Astrocyte (in vitro differentiated cells and primary cell): ENCODE measurements at regions not wholly inside any gene's neighbourhood (a gene's known extent, or its start where the extent isn't known, plus 50 kb on each side); places are given as distances from the start of the nearest gene placed in this dataset.

Experiments used
- DNase-seq: peaks from one replicate; pipeline ENCODE4 v3.0.0-alpha.2; 2010; ENCODE audit warnings: low read depth
- FAIRE-seq: peaks from 2 replicates; lab custom pipeline; 2011; peaks lifted over from hg19 to GRCh38; lab: Jason Lieb, UNC
- H2AFZ ChIP-seq: 2 replicates; pipeline ENCODE4 v1.6.0; 2012; ENCODE audit warnings: low read depth, low read length, inconsistent platforms
- H3K27ac ChIP-seq: 2 replicates; pipeline ENCODE4 v1.5.1; 2011; ENCODE audit warnings: low read depth, low read length, inconsistent platforms
- H3K27me3 ChIP-seq: 2 replicates; pipeline ENCODE4 v1.6.0; 2011; ENCODE audit warnings: low read length, inconsistent platforms; ENCODE audit not compliant: insufficient read depth
- H3K36me3 ChIP-seq: 2 replicates; pipeline ENCODE4 v1.5.1; 2011; ENCODE audit warnings: low read length, inconsistent platforms; ENCODE audit not compliant: insufficient read depth
- H3K4me1 ChIP-seq: 2 replicates; pipeline ENCODE4 v1.5.1; 2011; ENCODE audit warnings: low read length, inconsistent platforms; ENCODE audit not compliant: insufficient read depth
- H3K4me2 ChIP-seq: 2 replicates; pipeline ENCODE4 v1.6.0; 2012; ENCODE audit warnings: low read length, inconsistent platforms
- H3K4me3 ChIP-seq: 2 replicates; pipeline ENCODE4 v1.5.1; 2011; ENCODE audit warnings: low read depth, mild to moderate bottlenecking, low read length, inconsistent platforms; ENCODE audit not compliant: insufficient read depth
- H3K79me2 ChIP-seq: 2 replicates; pipeline ENCODE4 v1.6.0; 2012; ENCODE audit warnings: mild to moderate bottlenecking, low read length, inconsistent platforms; ENCODE audit not compliant: insufficient read depth
- H3K9ac ChIP-seq: 2 replicates; pipeline ENCODE4 v1.6.0; 2012; ENCODE audit warnings: mild to moderate bottlenecking, low read length, inconsistent platforms
- H3K9me3 ChIP-seq: 2 replicates; pipeline ENCODE4 v1.5.1; 2012; ENCODE audit warnings: low read depth, mild to moderate bottlenecking, low read length, inconsistent platforms; ENCODE audit not compliant: insufficient read depth
- H4K20me1 ChIP-seq: 2 replicates; pipeline ENCODE4 v1.6.0; 2012; ENCODE audit warnings: low read length, inconsistent platforms; ENCODE audit not compliant: insufficient read depth
- H3K27ac Mint-ChIP-seq: one replicate; pipeline ENCODE4 v1.8.0; 2021; ENCODE audit warnings: mild to moderate bottlenecking, mixed read lengths; ENCODE audit not compliant: unreplicated experiment
- H3K27me3 Mint-ChIP-seq: one replicate; pipeline ENCODE4 v1.8.0; 2021; ENCODE audit warnings: low read depth, mixed read lengths; ENCODE audit not compliant: unreplicated experiment
- H3K36me3 Mint-ChIP-seq: one replicate; pipeline ENCODE4 v1.8.0; 2021; ENCODE audit warnings: low read depth, mixed read lengths; ENCODE audit not compliant: unreplicated experiment
- H3K4me1 Mint-ChIP-seq: one replicate; pipeline ENCODE4 v1.8.0; 2021; ENCODE audit warnings: low read depth, mixed read lengths; ENCODE audit not compliant: unreplicated experiment
- H3K4me3 Mint-ChIP-seq: one replicate; pipeline ENCODE4 v1.8.0; 2021; ENCODE audit warnings: mild to moderate bottlenecking, moderate library complexity, mixed read lengths; ENCODE audit not compliant: unreplicated experiment
- H3K9me3 Mint-ChIP-seq: one replicate; pipeline ENCODE4 v1.8.0; 2021; ENCODE audit warnings: mild to moderate bottlenecking, mixed read lengths; ENCODE audit not compliant: unreplicated experiment
- CTCF ChIP-seq: IDR thresholded peaks from 2 replicates; pipeline ENCODE4 v1.5.1; 2011; ENCODE audit warnings: low read depth, mild to moderate bottlenecking, inconsistent platforms, low read length, moderate library complexity; ENCODE audit not compliant: insufficient read depth
- EZH2 ChIP-seq: IDR thresholded peaks from 2 replicates; pipeline ENCODE4 v1.6.1; 2012; ENCODE audit warnings: mild to moderate bottlenecking, low read length, inconsistent platforms; ENCODE audit not compliant: insufficient read depth

GRCh38 chrX:111009256-111009655 lies 86.7 kb upstream of the PAK3 start:
- H3K27ac ChIP-seq: no peak overlapping the region

GRCh38 chrX:111008126-111008525 lies 87.9 kb upstream of the PAK3 start:
- Histone ChIP-seq H3K9me3 (no peaks in the 10 kb centered on the region), H3K27me3 (no peaks in the 10 kb centered on the region), H3K4me1 (no peaks in the 10 kb centered on the region), H3K79me2 (no peaks in the 10 kb centered on the region), H4K20me1 (no peaks in the 10 kb centered on the region), H2AFZ (no peak overlapping the region), H3K4me3 (no peak overlapping the region), H3K4me2 (no peak overlapping the region), H3K9ac (no peak overlapping the region), H3K36me3 (no peaks in the 10 kb centered on the region), H3K27ac (no peak overlapping the region)
- Mint-ChIP-seq H3K4me1 (peaks cover 7% of the 10 kb centered on the region), H3K27ac (no peak overlapping the region), H3K9me3 (no peaks in the 10 kb centered on the region), H3K36me3 (no peaks in the 10 kb centered on the region), H3K27me3 (peaks cover 4% of the 10 kb centered on the region), H3K4me3 (no peak overlapping the region)
- DNase-seq (no peak), FAIRE-seq (peak; percentile 43)
- no peak for TF ChIP-seq CTCF
- no peak for TF ChIP-seq EZH2

More at GRCh38 chrX:111009256-111009655, 86.7 kb upstream of the PAK3 start:
- no peaks in the 10 kb centered on the region for H3K79me2 ChIP-seq
- Mint-ChIP-seq H3K9me3 (no peaks in the 10 kb centered on the region), H3K36me3 (no peaks in the 10 kb centered on the region), H3K4me3 (no peak overlapping the region), H3K27me3 (peaks cover under 1% of the 10 kb centered on the region), H3K4me1 (peaks cover 11% of the 10 kb centered on the region), H3K27ac (no peak overlapping the region)
- no peak overlapping the region for H3K4me3 ChIP-seq
- TF ChIP-seq EZH2: no peak
- no peak for TF ChIP-seq CTCF
- H3K4me2 ChIP-seq: no peak overlapping the region
- no peak overlapping the region for H2AFZ ChIP-seq
- H3K27me3 ChIP-seq: no peaks in the 10 kb centered on the region
- H3K4me1 ChIP-seq: no peaks in the 10 kb centered on the region
- no peaks in the 10 kb centered on the region for H4K20me1 ChIP-seq
- FAIRE-seq (peak; percentile 60), DNase-seq (no peak)
- H3K9ac ChIP-seq: no peak overlapping the region
- no peaks in the 10 kb centered on the region for H3K9me3 ChIP-seq
- H3K36me3 ChIP-seq: no peaks in the 10 kb centered on the region

GRCh38 chrX:111007238-111007637 lies 88.8 kb upstream of the PAK3 start:
- peaks cover 7% of the 10 kb centered on the region for H3K4me1 Mint-ChIP-seq

More at GRCh38 chrX:111007238-111007637, 88.8 kb upstream of the PAK3 start:
- Histone ChIP-seq H3K27ac (no peak overlapping the region), H3K4me2 (no peak overlapping the region), H3K9me3 (no peaks in the 10 kb centered on the region), H2AFZ (no peak overlapping the region), H3K79me2 (no peaks in the 10 kb centered on the region), H3K4me3 (no peak overlapping the region), H3K36me3 (no peaks in the 10 kb centered on the region), H3K4me1 (no peaks in the 10 kb centered on the region), H3K27me3 (no peaks in the 10 kb centered on the region), H3K9ac (no peak overlapping the region), H4K20me1 (no peaks in the 10 kb centered on the region)
- no peak for TF ChIP-seq EZH2
- no peak for TF ChIP-seq CTCF
- Mint-ChIP-seq H3K4me3 (no peak overlapping the region), H3K36me3 (no peaks in the 10 kb centered on the region), H3K27me3 (peaks cover 4% of the 10 kb centered on the region), H3K9me3 (no peaks in the 10 kb centered on the region), H3K27ac (no peak overlapping the region)
- DNase-seq (no peak), FAIRE-seq (no peak)
